ENCODE measurements at regions not wholly inside any gene's neighbourhood (a gene's known extent, or its start where the extent isn't known, plus 50 kb on each side); places are given as distances from the start of the nearest gene placed in this dataset.

GRCh38 chr4:108567831-108568230 lies 52.5 kb upstream of the RPL34 start:
- no peak for DNase-seq

DNA sequence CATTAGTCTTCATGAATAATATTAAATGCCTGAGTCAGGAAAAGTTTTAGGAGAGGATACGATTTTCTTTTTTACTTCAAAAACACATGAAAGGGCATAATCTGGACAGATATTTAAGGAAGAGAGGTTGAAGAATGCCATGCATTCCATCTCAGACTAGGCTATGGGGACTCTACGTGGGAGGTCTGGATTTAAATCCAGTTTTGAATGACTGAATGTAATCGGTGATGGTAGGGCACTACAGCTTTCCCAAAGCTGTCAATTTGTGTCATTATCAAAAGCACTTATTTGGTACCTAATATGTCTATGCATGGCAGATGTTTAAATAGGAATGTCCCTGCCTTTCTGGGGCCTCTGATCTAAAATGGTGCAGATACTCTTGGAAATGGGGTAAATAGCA lies 59.3 kb upstream of the RPL34 start:
- DNase-seq = no peak

DNA sequence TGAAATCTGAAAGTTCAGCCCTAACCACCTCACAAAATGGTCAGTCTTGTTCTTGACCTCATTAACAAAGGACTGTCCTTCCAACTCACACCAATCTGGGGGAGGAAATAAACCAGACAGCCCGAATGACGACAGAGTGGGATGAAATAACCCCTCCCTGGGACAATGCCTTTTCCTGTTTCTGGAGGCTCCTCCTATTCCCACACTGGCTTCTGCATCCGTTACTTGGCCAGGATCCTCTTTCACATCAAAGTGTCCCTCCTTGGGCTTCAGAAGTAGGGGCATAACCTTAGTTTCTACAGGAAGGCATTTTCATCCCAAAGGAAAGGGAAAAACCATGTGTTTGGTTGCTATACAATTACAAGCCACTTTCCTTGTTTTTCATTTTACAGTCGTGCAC lies 59.8 kb upstream of the RPL34 start:
- DNase-seq = no peak

- DNase-seq = no peak
Observed at GRCh38 chr4:108559911-108560310, 60.5 kb upstream of the RPL34 start.

DNA sequence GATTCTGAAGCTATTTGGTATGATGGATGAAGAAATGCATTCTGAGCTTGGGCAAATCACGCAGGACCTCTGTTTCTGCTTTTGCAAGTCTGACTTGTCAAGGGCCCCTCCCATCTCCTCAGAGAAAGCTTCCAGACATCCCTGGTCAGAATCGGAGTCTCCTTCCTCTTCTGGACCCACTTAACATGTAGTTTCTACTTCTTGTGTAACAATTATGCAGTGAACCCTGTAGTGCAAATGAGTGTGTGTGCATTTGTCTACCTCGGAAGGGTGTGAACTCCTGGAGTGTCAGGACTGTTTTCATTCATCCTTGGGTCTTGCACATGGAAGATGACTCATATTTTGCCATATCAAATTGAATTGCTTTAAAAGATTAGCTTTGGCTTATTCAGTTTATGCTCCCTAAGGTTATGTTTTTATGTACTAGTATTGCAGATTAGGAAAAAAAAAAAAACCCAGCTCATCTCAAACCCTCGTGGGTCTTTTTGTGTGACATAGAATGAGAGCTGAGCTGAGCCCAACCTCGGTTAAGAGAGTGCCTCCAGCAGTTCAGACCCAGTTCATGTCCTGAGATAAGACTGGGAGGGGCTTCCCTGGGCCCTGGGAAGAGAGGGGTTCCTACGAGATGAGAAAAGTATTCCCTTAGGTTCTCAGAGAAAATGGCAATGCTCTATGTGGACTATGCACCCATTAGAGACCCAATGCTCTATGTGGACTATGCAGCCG lies 61.1 kb upstream of the RPL34 start:
- no peak for DNase-seq

GRCh38 chr4:108556588-108557200 lies 63.7 kb upstream of the RPL34 start:
- DNase-seq = no peak

DNA sequence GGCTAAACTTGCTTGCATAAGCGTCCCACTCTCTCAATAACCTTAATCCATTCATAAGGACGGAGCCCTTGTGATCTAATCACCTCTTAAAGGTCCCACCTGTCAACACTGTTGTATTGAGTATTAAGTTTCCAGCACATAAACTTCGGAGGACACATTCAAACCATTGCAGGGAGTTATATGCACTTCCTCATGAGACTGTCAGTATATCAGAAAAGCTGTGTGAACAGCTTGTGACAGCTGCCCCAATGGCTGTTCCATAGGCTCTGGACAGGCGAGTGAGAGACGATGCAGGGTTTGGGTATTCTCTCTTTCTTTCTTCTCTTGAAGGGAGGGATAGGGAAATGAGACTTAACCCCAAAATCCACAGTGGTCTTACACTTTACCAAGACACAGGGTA lies 64.2 kb upstream of the RPL34 start:
- no peak for DNase-seq

DNA sequence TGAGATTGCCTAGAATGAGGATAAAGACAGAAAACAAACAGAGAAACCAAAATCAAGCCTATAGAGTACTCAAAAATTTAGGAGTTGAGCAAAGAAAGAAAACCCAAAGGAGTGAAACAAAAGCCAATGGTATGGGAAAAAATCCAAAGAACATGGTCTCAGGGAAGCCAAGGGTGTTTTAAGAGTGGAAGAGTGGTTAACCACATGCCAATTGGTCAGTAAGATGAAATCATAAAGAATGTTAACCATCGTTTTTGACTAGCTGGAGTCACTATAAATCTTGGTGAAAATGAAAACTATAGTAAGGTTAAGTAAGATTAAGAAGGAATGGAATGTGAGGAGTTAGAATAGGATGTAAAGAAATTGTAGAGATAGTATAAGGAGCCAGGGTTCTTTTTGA lies 64.7 kb upstream of the RPL34 start:
- no peak for DNase-seq

GRCh38 chr4:108547682-108548081 lies 72.7 kb upstream of the RPL34 start:
- no peak for DNase-seq

GRCh38 chr4:108546728-108547127 lies 73.6 kb upstream of the RPL34 start:
- no peak for DNase-seq

GRCh38 chr4:108544481-108544880 lies 75.9 kb upstream of the RPL34 start:
- DNase-seq = no peak

DNA sequence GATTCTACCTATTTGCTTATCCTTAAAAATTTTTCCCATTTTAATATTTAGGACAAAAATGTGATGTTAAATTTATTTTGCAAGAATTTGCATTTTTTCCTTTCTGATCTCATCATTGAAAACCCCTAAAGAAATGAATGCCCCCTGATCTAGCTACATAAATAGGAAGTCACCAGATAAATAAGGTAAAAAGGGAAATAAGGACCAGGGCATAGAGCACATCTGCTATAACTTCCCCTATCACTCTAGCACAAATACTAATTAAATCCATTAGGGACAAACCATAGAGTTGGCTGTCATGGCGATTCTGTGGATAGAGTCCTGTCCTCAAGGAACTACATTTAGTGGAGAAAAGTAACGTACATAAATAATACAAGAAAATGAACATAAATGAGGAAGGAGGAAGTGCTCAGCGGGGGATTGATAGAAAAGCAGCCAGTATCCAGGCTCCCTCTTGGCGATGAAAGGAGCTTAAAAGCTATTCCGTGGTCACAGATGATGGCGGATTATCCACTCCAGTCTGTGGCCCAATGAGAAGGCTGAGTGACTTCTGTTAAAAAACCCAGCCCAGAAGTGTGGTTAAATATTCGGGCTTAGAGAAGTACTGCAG lies 76.9 kb upstream of the RPL34 start:
- no peak for DNase-seq

DNA sequence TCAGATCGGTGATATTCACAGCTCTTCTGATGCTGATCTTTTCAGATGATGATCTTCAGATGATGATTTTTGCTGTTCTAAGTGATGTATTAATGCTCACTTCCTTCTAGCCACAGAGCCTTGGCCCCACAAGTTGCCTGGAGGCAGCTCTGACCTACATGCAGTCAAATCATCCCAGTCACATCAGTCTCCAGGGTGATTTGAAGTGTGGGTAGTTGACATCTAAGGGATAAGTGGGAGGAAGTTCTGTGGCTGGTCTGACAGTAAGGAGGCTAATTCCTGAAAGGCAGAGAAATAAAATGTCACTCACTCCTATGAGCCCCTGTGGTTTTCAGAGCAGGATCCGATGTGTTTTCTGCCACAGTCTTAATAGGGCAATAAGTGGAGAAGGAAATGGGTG lies 79.8 kb upstream of the RPL34 start:
- DNase-seq = no peak

DNA sequence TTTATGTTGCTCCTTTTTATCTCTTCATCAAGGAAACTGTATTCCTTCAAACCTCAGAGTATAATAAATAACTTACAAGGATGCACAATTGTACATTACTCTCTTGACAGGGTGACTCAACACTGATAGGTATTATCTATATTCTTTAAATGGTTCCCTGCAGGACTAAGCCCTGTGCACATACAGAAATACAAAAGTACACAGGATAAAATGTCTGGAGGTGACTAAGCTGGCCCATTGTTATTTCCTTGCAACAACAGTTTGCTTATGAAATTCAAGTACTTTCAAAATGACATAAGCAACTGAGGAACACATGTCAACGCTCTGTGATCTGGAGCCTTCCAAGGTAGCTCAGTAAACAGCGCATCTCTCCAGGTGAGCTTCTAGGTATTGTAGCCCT lies 83.8 kb upstream of the RPL34 start:
- DNase-seq = no peak

- DNase-seq = no peak
Observed at GRCh38 chr4:108535757-108536156, 84.6 kb upstream of the RPL34 start.

- no peak for DNase-seq
Observed at GRCh38 chr4:108533876-108534275, 86.5 kb upstream of the RPL34 start.

- DNase-seq = no peak
Observed at GRCh38 chr4:108533245-108533844, 87.0 kb upstream of the RPL34 start.

DNA sequence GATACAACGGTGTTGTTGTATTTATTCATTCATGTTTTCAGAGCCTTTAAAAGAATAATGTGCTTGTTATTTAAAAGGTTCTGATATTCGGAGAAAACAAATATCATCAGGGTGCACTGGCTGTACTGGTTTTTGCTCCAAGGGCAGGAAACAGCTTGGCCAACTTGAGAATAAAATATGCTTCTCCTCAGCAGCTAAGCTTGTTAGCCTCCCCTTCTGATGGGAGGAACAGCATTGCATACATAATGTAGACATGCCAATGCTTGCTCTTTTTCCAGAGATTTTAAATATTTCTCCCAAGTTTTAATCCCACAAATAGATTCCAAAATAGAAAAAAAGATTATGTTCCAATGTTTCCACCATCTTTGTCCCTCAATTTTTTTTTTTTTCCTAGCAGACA lies 87.6 kb upstream of the RPL34 start:
- DNase-seq = no peak

- DNase-seq = no peak
Observed at GRCh38 chr4:108532187-108532586, 88.2 kb upstream of the RPL34 start.

- DNase-seq = no peak
Observed at GRCh38 chr4:108531461-108531860, 88.9 kb upstream of the RPL34 start.

DNA sequence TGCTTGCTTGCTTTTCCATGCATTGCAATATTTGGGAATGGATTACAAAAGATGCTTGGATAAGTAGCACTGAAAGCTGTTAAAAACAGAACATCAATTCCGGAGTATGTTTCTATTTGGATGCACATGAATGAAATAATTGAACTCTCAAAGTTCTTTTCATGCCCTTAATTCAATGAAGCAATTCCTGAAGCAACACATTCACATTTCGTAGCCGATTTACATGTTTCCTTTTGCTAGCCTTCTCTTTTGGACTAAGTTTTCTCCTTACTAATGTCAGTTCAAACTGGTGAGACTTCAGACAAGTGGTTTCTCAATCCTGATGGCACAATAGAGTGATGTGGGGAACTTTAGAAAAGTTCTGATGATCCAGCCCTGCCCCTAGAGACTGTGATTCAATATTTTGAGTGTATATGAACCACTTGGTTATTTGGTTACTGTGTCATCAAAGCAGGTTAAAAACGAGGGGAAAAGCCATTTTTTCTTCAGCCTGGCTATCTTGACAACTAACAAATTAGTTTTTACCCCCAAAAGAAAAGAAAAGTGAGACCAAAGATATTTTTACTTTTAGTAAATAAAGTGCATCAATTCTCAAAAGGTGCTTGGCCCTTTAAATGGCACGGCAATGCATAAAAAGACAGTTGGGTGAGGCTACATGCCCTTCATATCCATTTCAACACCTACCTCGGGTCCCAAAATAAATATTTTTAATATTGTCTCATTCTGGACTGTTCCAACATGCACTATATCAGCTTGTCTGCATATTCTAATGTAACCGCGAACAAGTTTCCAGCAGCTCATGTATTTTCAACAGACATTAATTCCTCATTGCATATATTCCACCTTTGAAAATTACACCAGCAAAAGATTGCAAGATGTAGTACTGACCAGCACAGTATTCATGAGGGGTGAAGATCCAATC lies 90.1 kb upstream of the RPL34 start:
- DNase-seq = no peak

- DNase-seq = no peak
Observed at GRCh38 chr4:108529102-108529501, 91.3 kb upstream of the RPL34 start.

GRCh38 chr4:108527723-108528122 lies 92.7 kb upstream of the RPL34 start:
- peak; percentile 46 for DNase-seq

All from CD4-positive, alpha-beta T cell treated with Interleukin-12 subunit alpha and Interleukin-12 subunit beta, for 1 hour (primary cell).